ENCODE measurements at regions not wholly inside any gene's neighbourhood (a gene's known extent, or its start where the extent isn't known, plus 50 kb on each side); places are given as distances from the start of the nearest gene placed in this dataset.

GRCh38 chr16:85457366-85457765 lies 155.8 kb upstream of the GSE1 start:
- DNase-seq (ENCODE audit: low read depth) = peak; percentile 56

GRCh38 chr16:85458968-85459367 lies 154.2 kb upstream of the GSE1 start:
- no peak for DNase-seq (ENCODE audit: low read depth)

- no peak for DNase-seq (ENCODE audit: low read depth)
Observed at GRCh38 chr16:85459529-85460251, 153.4 kb upstream of the GSE1 start.

- DNase-seq (ENCODE audit: low read depth) = no peak
Observed at GRCh38 chr16:85460252-85461021, 152.7 kb upstream of the GSE1 start.

- peak; percentile 63 for DNase-seq (ENCODE audit: low read depth)
Observed at GRCh38 chr16:85461022-85461813, 151.9 kb upstream of the GSE1 start.

GRCh38 chr16:85461814-85462713 lies 151.1 kb upstream of the GSE1 start:
- DNase-seq (ENCODE audit: low read depth) = peak; percentile 22

- no peak for DNase-seq (ENCODE audit: low read depth)
Observed at GRCh38 chr16:85462714-85463611, 150.2 kb upstream of the GSE1 start.

- no peak for DNase-seq (ENCODE audit: low read depth)
Observed at GRCh38 chr16:85463672-85464382, 149.3 kb upstream of the GSE1 start.

- DNase-seq (ENCODE audit: low read depth) = no peak
Observed at GRCh38 chr16:85464383-85465305, 148.5 kb upstream of the GSE1 start.

- DNase-seq (ENCODE audit: low read depth) = peak; percentile 20
Observed at GRCh38 chr16:85465328-85466303, 147.5 kb upstream of the GSE1 start.

GRCh38 chr16:85466304-85466700 lies 146.8 kb upstream of the GSE1 start:
- no peak for DNase-seq (ENCODE audit: low read depth)

- DNase-seq (ENCODE audit: low read depth) = no peak
Observed at GRCh38 chr16:85466989-85467388, 146.1 kb upstream of the GSE1 start.

GRCh38 chr16:85469929-85470590 lies 143.1 kb upstream of the GSE1 start:
- DNase-seq (ENCODE audit: low read depth) = no peak

- DNase-seq (ENCODE audit: low read depth) = no peak
Observed at GRCh38 chr16:85470873-85471272, 142.2 kb upstream of the GSE1 start.

- no peak for DNase-seq (ENCODE audit: low read depth)
Observed at GRCh38 chr16:85471469-85472431, 141.4 kb upstream of the GSE1 start.

GRCh38 chr16:85472514-85472913 lies 140.6 kb upstream of the GSE1 start:
- no peak for DNase-seq (ENCODE audit: low read depth)

All from ELR (cell line).